ENCODE measurements at regions not wholly inside any gene's neighbourhood (a gene's known extent, or its start where the extent isn't known, plus 50 kb on each side); places are given as distances from the start of the nearest gene placed in this dataset.

- no peaks in the 10 kb centered on the region for H3K36me3 ChIP-seq (ENCODE audit: control insufficient read depth, insufficient read depth, low read length)
- no peak overlapping the region for H3K4me3 ChIP-seq (ENCODE audit: low read length)
- no peaks in the 10 kb centered on the region for H3K36me3 Mint-ChIP-seq (ENCODE audit: low read depth)
- H3K27me3 Mint-ChIP-seq (ENCODE audit: insufficient read depth): peaks cover 4% of the 10 kb centered on the region
- H3K27ac ChIP-seq (ENCODE audit: low read depth, low read length): no peak overlapping the region
- H3K4me3 Mint-ChIP-seq: no peak overlapping the region
- WGBS, 2 experiments (ENCODE audit: insufficient coverage in 1 of 2, insufficient read length in 1 of 2): 98 to 100% methylated on average over 1 of the region's 1 CpG
- no peak overlapping the region for H3K9ac ChIP-seq (ENCODE audit: extremely low read depth, low read length, poor library complexity, severe bottlenecking)
- peaks cover 3% of the 10 kb centered on the region for H3K9me3 ChIP-seq (ENCODE audit: control insufficient read depth, low read length)
- no peaks in the 10 kb centered on the region for H3K4me1 ChIP-seq (ENCODE audit: control insufficient read depth, insufficient read depth, low read length)
- H3K27ac Mint-ChIP-seq: no peak overlapping the region
- TF ChIP-seq CTCF (conservative IDR thresholded peaks at IDR 0.05): no peak
- H3K4me1 Mint-ChIP-seq: no peaks in the 10 kb centered on the region
- no peak for DNase-seq
- H3K9me3 Mint-ChIP-seq: peaks cover 12% of the 10 kb centered on the region
- no peaks in the 10 kb centered on the region for H3K27me3 ChIP-seq (ENCODE audit: control insufficient read depth, insufficient read depth, low read length, poor library complexity, severe bottlenecking)
These were observed 250.9 kb upstream of the CFAP20DC start for GRCh38 chr3:59300733-59301132.

GRCh38 chr3:59299561-59299960 is 249.7 kb upstream of the CFAP20DC start:
- Mint-ChIP-seq H3K27ac (no peak overlapping the region), H3K4me3 (no peak overlapping the region), H3K36me3 (ENCODE audit: low read depth) (peaks cover 5% of the 10 kb centered on the region), H3K4me1 (no peaks in the 10 kb centered on the region), H3K27me3 (ENCODE audit: insufficient read depth) (peaks cover 4% of the 10 kb centered on the region), H3K9me3 (peaks cover 24% of the 10 kb centered on the region)
- Histone ChIP-seq H3K36me3 (ENCODE audit: control insufficient read depth, insufficient read depth, low read length) (no peaks in the 10 kb centered on the region), H3K9me3 (ENCODE audit: control insufficient read depth, low read length) (peaks cover 13% of the 10 kb centered on the region), H3K27me3 (ENCODE audit: control insufficient read depth, insufficient read depth, low read length, poor library complexity, severe bottlenecking) (no peaks in the 10 kb centered on the region), H3K4me3 (ENCODE audit: low read length) (no peak overlapping the region), H3K27ac (ENCODE audit: low read depth, low read length) (no peak overlapping the region), H3K9ac (ENCODE audit: extremely low read depth, low read length, poor library complexity, severe bottlenecking) (no peak overlapping the region), H3K4me1 (ENCODE audit: control insufficient read depth, insufficient read depth, low read length) (no peaks in the 10 kb centered on the region)
- no peak for DNase-seq
- 100% methylated on average over 1 of the region's 2 CpGs; no CpG with 5 or more reads in 1 of the 2 experiments for WGBS, 2 experiments (ENCODE audit: insufficient coverage in 1 of 2, insufficient read length in 1 of 2)
- no peak for TF ChIP-seq CTCF (conservative IDR thresholded peaks at IDR 0.05)

- H3K9me3 Mint-ChIP-seq: peaks cover 30% of the 10 kb centered on the region
- Histone ChIP-seq H3K4me1 (ENCODE audit: control insufficient read depth, insufficient read depth, low read length) (no peaks in the 10 kb centered on the region), H3K4me3 (ENCODE audit: low read length) (no peak overlapping the region), H3K36me3 (ENCODE audit: control insufficient read depth, insufficient read depth, low read length) (no peaks in the 10 kb centered on the region), H3K9ac (ENCODE audit: extremely low read depth, low read length, poor library complexity, severe bottlenecking) (no peak overlapping the region), H3K27me3 (ENCODE audit: control insufficient read depth, insufficient read depth, low read length, poor library complexity, severe bottlenecking) (no peaks in the 10 kb centered on the region), H3K27ac (ENCODE audit: low read depth, low read length) (no peak overlapping the region), H3K9me3 (ENCODE audit: control insufficient read depth, low read length) (peaks cover 29% of the 10 kb centered on the region)
- no peak for TF ChIP-seq CTCF (conservative IDR thresholded peaks at IDR 0.05)
- H3K27ac Mint-ChIP-seq: no peak overlapping the region
- H3K4me1 Mint-ChIP-seq: no peaks in the 10 kb centered on the region
- no peak overlapping the region for H3K4me3 Mint-ChIP-seq
- peaks cover 6% of the 10 kb centered on the region for H3K27me3 Mint-ChIP-seq (ENCODE audit: insufficient read depth)
- DNase-seq: no peak
- H3K36me3 Mint-ChIP-seq (ENCODE audit: low read depth): peaks cover 10% of the 10 kb centered on the region
These were observed 240.5 kb upstream of the CFAP20DC start for GRCh38 chr3:59290358-59290757.

Measured in endodermal cell (in vitro differentiated cells).